CD14-positive monocyte (primary cell): ENCODE measurements at regions not wholly inside any gene's neighbourhood (a gene's known extent, or its start where the extent isn't known, plus 50 kb on each side); places are given as distances from the start of the nearest gene placed in this dataset.

ENCODE experiments used
- DNase-seq, 3 donors: peaks; one replicate each; pipeline ENCODE4 v3.0.0-alpha.2; 2011 to 2022
- H2AFZ ChIP-seq: 2 replicates; pipeline ENCODE4 v1.6.0; 2012; ENCODE audit warnings: mild to moderate bottlenecking, low read depth, low read length, inconsistent platforms; ENCODE audit not compliant: insufficient read depth, poor library complexity, severe bottlenecking
- H3K27ac ChIP-seq, 2 donors: 1 replicate in 1 of 2; 2 replicates in 1 of 2; pipeline ENCODE4 v1.5.1; 2012 to 2013; ENCODE audit warnings: low read length in 2 of 2, control low read depth in 1 of 2, inconsistent platforms in 1 of 2, low read depth in 1 of 2, mild to moderate bottlenecking in 1 of 2
- H3K27me3 ChIP-seq, 2 donors: one replicate each; pipeline versions ENCODE4 v1.6.0 to v1.6.1; 2011 to 2013; ENCODE audit warnings: low read length in 2 of 2; ENCODE audit not compliant: control insufficient read depth in 2 of 2, insufficient read depth in 2 of 2
- H3K36me3 ChIP-seq, 2 donors: replicated peaks in 1 of 2; 1 replicate in 1 of 2; 2 replicates in 1 of 2; pipeline versions ENCODE4 v1.5.1 to v1.6.1; 2012 to 2013; ENCODE audit warnings: low read length in 2 of 2, control low read depth in 1 of 2, inconsistent platforms in 1 of 2, mild to moderate bottlenecking in 1 of 2; ENCODE audit not compliant: insufficient read depth in 2 of 2, control insufficient read depth in 1 of 2
- H3K4me1 ChIP-seq, 2 donors: 1 replicate in 1 of 2; 2 replicates in 1 of 2; pipeline versions ENCODE4 v1.5.1 to v1.6.1; 2012 to 2013; ENCODE audit warnings: low read length in 2 of 2, control low read depth in 1 of 2, inconsistent platforms in 1 of 2, mild to moderate bottlenecking in 1 of 2, moderate library complexity in 1 of 2; ENCODE audit not compliant: insufficient read depth in 2 of 2, control insufficient read depth in 1 of 2
- H3K4me2 ChIP-seq: replicated peaks from 2 replicates; pipeline ENCODE3; 2012; ENCODE audit warnings: low read length, moderate library complexity, mild to moderate bottlenecking; ENCODE audit not compliant: poor library complexity, severe bottlenecking; ENCODE audit errors: extremely low read depth
- H3K4me3 ChIP-seq, 3 experiments: fragments of 200-600 bp in 1 of 3; sonication (generic) in 1 of 3; replicated peaks in 1 of 3; 1 replicate in 2 of 3; 2 replicates in 1 of 3; pipeline ENCODE4 v1.5.1; 2011 to 2013; ENCODE audit warnings: low read length in 3 of 3, mild to moderate bottlenecking in 3 of 3, control low read depth in 2 of 3, low read depth in 2 of 3, inconsistent platforms in 1 of 3, moderate library complexity in 1 of 3
- H3K79me2 ChIP-seq: 2 replicates; pipeline ENCODE4 v1.6.0; 2012; ENCODE audit warnings: mild to moderate bottlenecking, control low read depth, inconsistent platforms, low read length, moderate library complexity; ENCODE audit not compliant: insufficient read depth
- H3K9ac ChIP-seq: 2 replicates; pipeline ENCODE4 v1.6.0; 2017; ENCODE audit warnings: low read length, mild to moderate bottlenecking; ENCODE audit not compliant: insufficient read depth, poor library complexity, severe bottlenecking
- H3K9me3 ChIP-seq, 2 donors: replicated peaks in 1 of 2; 1 replicate in 1 of 2; 2 replicates in 1 of 2; pipeline versions ENCODE4 v1.5.1 to v1.6.1; 2012 to 2013; ENCODE audit warnings: low read length in 2 of 2, control low read depth in 1 of 2; ENCODE audit not compliant: control insufficient read depth in 1 of 2, insufficient read depth in 1 of 2
- H4K20me1 ChIP-seq: 2 replicates; pipeline ENCODE4 v1.6.0; 2012; ENCODE audit warnings: mild to moderate bottlenecking, low read length, control low read depth, moderate library complexity; ENCODE audit not compliant: insufficient read depth
- H3K27ac Mint-ChIP-seq, 7 donors: one replicate each; pipeline ENCODE4 v1.8.0; 2020; ENCODE audit warnings: mild to moderate bottlenecking in 7 of 7, mixed read lengths in 7 of 7, moderate library complexity in 6 of 7, inconsistent platforms in 2 of 7
- H3K27me3 Mint-ChIP-seq, 3 donors: one replicate each; pipeline ENCODE4 v1.8.0; 2021 to 2022; ENCODE audit warnings: low read depth in 3 of 3, mild to moderate bottlenecking in 3 of 3, mixed read lengths in 3 of 3, moderate library complexity in 3 of 3, inconsistent platforms in 1 of 3
- H3K36me3 Mint-ChIP-seq, 2 donors: one replicate each; pipeline ENCODE4 v1.8.0; 2020; ENCODE audit warnings: mixed read lengths in 2 of 2, inconsistent platforms in 1 of 2, mild to moderate bottlenecking in 1 of 2
- H3K4me1 Mint-ChIP-seq: one replicate; pipeline ENCODE4 v1.8.0; 2020; ENCODE audit warnings: mild to moderate bottlenecking, mixed read lengths
- H3K4me3 Mint-ChIP-seq, 2 donors: one replicate each; pipeline ENCODE4 v1.8.0; 2020; ENCODE audit warnings: mild to moderate bottlenecking in 2 of 2, mixed read lengths in 2 of 2, moderate library complexity in 1 of 2
- H3K9me3 Mint-ChIP-seq, 7 donors: one replicate each; pipeline ENCODE4 v1.8.0; 2020 to 2022; ENCODE audit warnings: mixed read lengths in 7 of 7, mild to moderate bottlenecking in 6 of 7, moderate library complexity in 6 of 7, inconsistent platforms in 2 of 7
- WGBS: methylation state at CpG from one replicate; pipeline ENCODE4 v1.1.5; 2013; ENCODE audit warnings: missing lambda C conversion rate; ENCODE audit not compliant: insufficient coverage; 5-methylcytosine and 5-hydroxymethylcytosine counted together
- intact Hi-C, 2 donors: fragments of 100-400 bp; cut with micrococcal nuclease; formaldehyde crosslinking; loops; one replicate each; pipeline versions ENCODE4 v1.15.0 to v1.15.1; 2023
- TF ChIP-seq, protein P1 (sequence below): fragments of 200-600 bp; IDR thresholded peaks from one replicate; pipeline ENCODE4 v1.8.0; 2022; ENCODE audit warnings: antibody characterized with exemption, mild to moderate bottlenecking

DNA sequence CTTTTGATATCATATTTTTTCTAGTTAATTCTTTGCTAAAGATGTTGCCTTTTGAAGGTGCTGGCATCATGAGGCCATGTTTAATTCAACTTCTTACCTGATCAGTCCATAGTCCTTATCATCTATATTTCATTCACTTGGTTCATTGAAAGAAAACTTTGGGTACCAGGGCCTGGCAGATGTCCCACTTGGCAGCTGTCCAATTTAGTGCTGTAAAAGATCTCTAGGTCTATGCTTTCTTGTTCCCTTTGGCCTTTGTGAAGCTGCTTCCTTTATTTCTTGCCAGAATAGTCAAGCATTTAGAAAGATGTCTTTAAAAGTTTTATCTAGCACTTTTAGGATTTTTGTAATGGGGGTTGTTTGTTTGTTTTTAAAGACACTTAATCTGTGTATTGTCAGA is 61.7 kb upstream of the EYA4 start:
- Histone ChIP-seq H3K27me3 (no peaks in the 10 kb centered on the region), H3K9me3 (no peaks in the 10 kb centered on the region), H3K9ac (no peak overlapping the region), H3K36me3 (no peaks in the 10 kb centered on the region), H3K79me2 (no peaks in the 10 kb centered on the region), H2AFZ (no peak overlapping the region), H3K27ac (no peak overlapping the region), H3K4me2 (no peak overlapping the region), H4K20me1 (no peaks in the 10 kb centered on the region), H3K4me3 (no peak overlapping the region), H3K4me1 (no peaks in the 10 kb centered on the region)
- no peak for DNase-seq
- no peak overlapping the region for H3K4me3 Mint-ChIP-seq
- no peaks in the 10 kb centered on the region for H3K4me1 Mint-ChIP-seq
- TF ChIP-seq, protein P1, sequence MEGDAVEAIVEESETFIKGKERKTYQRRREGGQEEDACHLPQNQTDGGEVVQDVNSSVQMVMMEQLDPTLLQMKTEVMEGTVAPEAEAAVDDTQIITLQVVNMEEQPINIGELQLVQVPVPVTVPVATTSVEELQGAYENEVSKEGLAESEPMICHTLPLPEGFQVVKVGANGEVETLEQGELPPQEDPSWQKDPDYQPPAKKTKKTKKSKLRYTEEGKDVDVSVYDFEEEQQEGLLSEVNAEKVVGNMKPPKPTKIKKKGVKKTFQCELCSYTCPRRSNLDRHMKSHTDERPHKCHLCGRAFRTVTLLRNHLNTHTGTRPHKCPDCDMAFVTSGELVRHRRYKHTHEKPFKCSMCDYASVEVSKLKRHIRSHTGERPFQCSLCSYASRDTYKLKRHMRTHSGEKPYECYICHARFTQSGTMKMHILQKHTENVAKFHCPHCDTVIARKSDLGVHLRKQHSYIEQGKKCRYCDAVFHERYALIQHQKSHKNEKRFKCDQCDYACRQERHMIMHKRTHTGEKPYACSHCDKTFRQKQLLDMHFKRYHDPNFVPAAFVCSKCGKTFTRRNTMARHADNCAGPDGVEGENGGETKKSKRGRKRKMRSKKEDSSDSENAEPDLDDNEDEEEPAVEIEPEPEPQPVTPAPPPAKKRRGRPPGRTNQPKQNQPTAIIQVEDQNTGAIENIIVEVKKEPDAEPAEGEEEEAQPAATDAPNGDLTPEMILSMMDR, result no peak
- intact Hi-C loops, result no loop called here
- H3K9me3 Mint-ChIP-seq, result peaks cover 0 to 2% (median 0%) of the 10 kb centered on the region in 7 donors
- H3K27me3 Mint-ChIP-seq, result no peaks in the 10 kb centered on the region
- H3K36me3 Mint-ChIP-seq, result no peaks in the 10 kb centered on the region
- no peak overlapping the region for H3K27ac Mint-ChIP-seq

DNA sequence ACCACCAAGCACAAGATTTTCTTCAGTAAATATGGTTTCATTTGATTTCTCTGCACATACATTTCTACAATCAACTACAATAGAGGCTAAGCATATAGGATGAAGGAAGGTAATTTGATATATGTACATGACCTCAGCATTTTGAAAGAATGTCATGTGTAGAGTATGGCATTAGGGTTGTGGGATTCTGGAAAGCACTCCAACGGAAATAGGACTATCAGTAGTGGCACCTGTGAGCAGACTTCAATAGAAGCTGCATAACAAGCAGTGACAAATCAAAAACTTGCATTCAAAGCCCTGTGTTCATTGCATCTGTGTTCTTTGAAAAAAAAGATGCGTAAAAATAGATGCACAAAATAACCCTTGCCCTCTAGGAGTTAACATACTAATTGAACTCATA is 57.5 kb upstream of the EYA4 start:
- H4K20me1 ChIP-seq, result no peaks in the 10 kb centered on the region
- no peaks in the 10 kb centered on the region for H3K4me1 ChIP-seq
- WGBS, result 86% methylated on average over 1 of the region's 2 CpGs
- no peaks in the 10 kb centered on the region for H3K27me3 ChIP-seq
- Mint-ChIP-seq H3K9me3 (peaks cover 0 to 2% (median 0%) of the 10 kb centered on the region in 7 donors), H3K27me3 (peaks cover 0 to 2% (median 0%) of the 10 kb centered on the region in 3 donors), H3K4me3 (no peak overlapping the region), H3K36me3 (no peaks in the 10 kb centered on the region), H3K4me1 (no peaks in the 10 kb centered on the region), H3K27ac (no peak overlapping the region)
- no peak overlapping the region for H3K9ac ChIP-seq
- H3K79me2 ChIP-seq, result no peaks in the 10 kb centered on the region
- H3K4me2 ChIP-seq, result no peak overlapping the region
- intact Hi-C loops, result no loop called here
- TF ChIP-seq, protein P1, result no peak
- no peaks in the 10 kb centered on the region for H3K9me3 ChIP-seq
- no peak overlapping the region for H3K4me3 ChIP-seq
- H3K27ac ChIP-seq, result no peak overlapping the region
- DNase-seq, result no peak
- no peaks in the 10 kb centered on the region for H3K36me3 ChIP-seq
- no peak overlapping the region for H2AFZ ChIP-seq
